ENCODE measurements at regions not wholly inside any gene's neighbourhood (a gene's known extent, or its start where the extent isn't known, plus 50 kb on each side); places are given as distances from the start of the nearest gene placed in this dataset.
"Not testable (repeated sequence)": the region's sequence is repeated elsewhere in the genome, so short reads cannot be mapped to it uniquely, and the experiment has no call there.

GRCh38 chr1:187911820-187912219 lies 1083.1 kb downstream of the PLA2G4A start:
- H3K4me3 Mint-ChIP-seq, result no peak overlapping the region
- no peaks in the 10 kb centered on the region for H3K27me3 Mint-ChIP-seq (ENCODE audit: low read depth in 3 of 3)
- H3K9me3 Mint-ChIP-seq, result peaks cover 11 to 64% (median 22%) of the 10 kb centered on the region in 6 donors
- H3K4me1 Mint-ChIP-seq, result no peaks in the 10 kb centered on the region
- no peak overlapping the region for H3K27ac Mint-ChIP-seq
- DNase-seq, result no peak
- H3K36me3 Mint-ChIP-seq, result peaks cover 0 to 8% (median 0%) of the 10 kb centered on the region in 3 donors

- H3K27ac Mint-ChIP-seq, result no peak overlapping the region
- peaks cover 7 to 36% (median 20%) of the 10 kb centered on the region in 6 donors for H3K9me3 Mint-ChIP-seq
- H3K4me1 Mint-ChIP-seq, result no peaks in the 10 kb centered on the region
- no peak overlapping the region for H3K4me3 Mint-ChIP-seq
- no peaks in the 10 kb centered on the region for H3K27me3 Mint-ChIP-seq (ENCODE audit: low read depth in 3 of 3)
- no peaks in the 10 kb centered on the region for H3K36me3 Mint-ChIP-seq
- no peak for DNase-seq
These were observed 1092.2 kb downstream of the PLA2G4A start for GRCh38 chr1:187920976-187921375.

- Mint-ChIP-seq H3K4me3 (no peak overlapping the region), H3K27me3 (ENCODE audit: low read depth in 3 of 3) (no peaks in the 10 kb centered on the region), H3K4me1 (no peaks in the 10 kb centered on the region), H3K27ac (no peak overlapping the region), H3K9me3 (peaks cover 7 to 33% (median 18%) of the 10 kb centered on the region in 6 donors), H3K36me3 (no peaks in the 10 kb centered on the region)
- DNase-seq, result no peak
These were observed 1092.7 kb downstream of the PLA2G4A start for GRCh38 chr1:187921426-187921825.

GRCh38 chr1:187922255-187922654 lies 1093.5 kb downstream of the PLA2G4A start:
- no peak for DNase-seq
- no peaks in the 10 kb centered on the region for H3K36me3 Mint-ChIP-seq
- no peak overlapping the region for H3K4me3 Mint-ChIP-seq
- H3K27ac Mint-ChIP-seq, result no peak overlapping the region
- peaks cover 6 to 34% (median 18%) of the 10 kb centered on the region in 6 donors for H3K9me3 Mint-ChIP-seq
- no peaks in the 10 kb centered on the region for H3K4me1 Mint-ChIP-seq
- no peaks in the 10 kb centered on the region for H3K27me3 Mint-ChIP-seq (ENCODE audit: low read depth in 3 of 3)

GRCh38 chr1:187924252-187924651 lies 1095.5 kb downstream of the PLA2G4A start:
- no peaks in the 10 kb centered on the region for H3K27me3 Mint-ChIP-seq (ENCODE audit: low read depth in 3 of 3)
- no peak overlapping the region for H3K4me3 Mint-ChIP-seq
- no peak overlapping the region for H3K27ac Mint-ChIP-seq
- DNase-seq, result no peak
- no peaks in the 10 kb centered on the region for H3K4me1 Mint-ChIP-seq
- H3K9me3 Mint-ChIP-seq, result peaks cover 6 to 48% (median 23%) of the 10 kb centered on the region in 6 donors
- H3K36me3 Mint-ChIP-seq, result no peaks in the 10 kb centered on the region

- no peaks in the 10 kb centered on the region for H3K36me3 Mint-ChIP-seq
- peaks cover 5 to 48% (median 14%) of the 10 kb centered on the region in 6 donors for H3K9me3 Mint-ChIP-seq
- H3K4me3 Mint-ChIP-seq, result no peak overlapping the region
- H3K27ac Mint-ChIP-seq, result no peak overlapping the region
- no peak for DNase-seq
- no peaks in the 10 kb centered on the region for H3K27me3 Mint-ChIP-seq (ENCODE audit: low read depth in 3 of 3)
- no peaks in the 10 kb centered on the region for H3K4me1 Mint-ChIP-seq
These were observed 1099.5 kb downstream of the PLA2G4A start for GRCh38 chr1:187928288-187928687.

- Mint-ChIP-seq H3K4me3 (no peak overlapping the region), H3K27me3 (ENCODE audit: low read depth in 3 of 3) (no peaks in the 10 kb centered on the region), H3K4me1 (no peaks in the 10 kb centered on the region), H3K36me3 (no peaks in the 10 kb centered on the region), H3K9me3 (peaks cover 5 to 47% (median 14%) of the 10 kb centered on the region in 6 donors), H3K27ac (no peak overlapping the region)
- no peak for DNase-seq
These were observed 1099.9 kb downstream of the PLA2G4A start for GRCh38 chr1:187928696-187929095.

GRCh38 chr1:187931776-187932175 lies 1103.0 kb downstream of the PLA2G4A start:
- Mint-ChIP-seq H3K9me3 (peaks cover 2 to 42% (median 16%) of the 10 kb centered on the region in 6 donors), H3K4me1 (no peaks in the 10 kb centered on the region)

GRCh38 chr1:187933562-187934419 lies 1105.0 kb downstream of the PLA2G4A start:
- Mint-ChIP-seq H3K4me3 (no peak overlapping the region), H3K27ac (no peak overlapping the region), H3K4me1 (no peaks in the 10 kb centered on the region), H3K27me3 (ENCODE audit: low read depth in 3 of 3) (no peaks in the 10 kb centered on the region), H3K36me3 (peaks cover 0 to 2% (median 0%) of the 10 kb centered on the region in 3 donors), H3K9me3 (peaks cover 6 to 43% (median 13%) of the 10 kb centered on the region in 6 donors)
- DNase-seq, result no peak

More at GRCh38 chr1:187931776-187932175, 1103.0 kb downstream of the PLA2G4A start:
- no peak for DNase-seq
- H3K36me3 Mint-ChIP-seq, result no peaks in the 10 kb centered on the region
- no peak overlapping the region for H3K27ac Mint-ChIP-seq
- no peak overlapping the region for H3K4me3 Mint-ChIP-seq
- no peaks in the 10 kb centered on the region for H3K27me3 Mint-ChIP-seq (ENCODE audit: low read depth in 3 of 3)

GRCh38 chr1:187936667-187937066 lies 1107.9 kb downstream of the PLA2G4A start:
- Mint-ChIP-seq H3K27ac (no peak overlapping the region), H3K4me1 (no peaks in the 10 kb centered on the region), H3K4me3 (no peak overlapping the region), H3K27me3 (ENCODE audit: low read depth in 3 of 3) (no peaks in the 10 kb centered on the region), H3K9me3 (peaks cover 9 to 45% (median 14%) of the 10 kb centered on the region in 6 donors), H3K36me3 (peaks cover 0 to 4% (median 0%) of the 10 kb centered on the region in 3 donors)
- no peak for DNase-seq

GRCh38 chr1:187938092-187938491 lies 1109.3 kb downstream of the PLA2G4A start:
- H3K36me3 Mint-ChIP-seq, result peaks cover 0 to 6% (median 0%) of the 10 kb centered on the region in 3 donors
- no peak for DNase-seq
- H3K27me3 Mint-ChIP-seq (ENCODE audit: low read depth in 3 of 3), result peaks cover 0 to under 1% (median 0%) of the 10 kb centered on the region in 3 donors
- no peak overlapping the region for H3K27ac Mint-ChIP-seq
- H3K4me3 Mint-ChIP-seq, result no peak overlapping the region
- no peaks in the 10 kb centered on the region for H3K4me1 Mint-ChIP-seq
- peaks cover 13 to 48% (median 17%) of the 10 kb centered on the region in 6 donors for H3K9me3 Mint-ChIP-seq

- no peak overlapping the region for H3K4me3 Mint-ChIP-seq
- H3K9me3 Mint-ChIP-seq, result peaks cover 20 to 54% (median 35%) of the 10 kb centered on the region in 6 donors
- DNase-seq, result no peak
- H3K36me3 Mint-ChIP-seq, result peaks cover 0 to 19% (median 0%) of the 10 kb centered on the region in 3 donors
- peaks cover 0 to 2% (median 0%) of the 10 kb centered on the region in 3 donors for H3K27me3 Mint-ChIP-seq (ENCODE audit: low read depth in 3 of 3)
- H3K27ac Mint-ChIP-seq, result no peak overlapping the region
- no peaks in the 10 kb centered on the region for H3K4me1 Mint-ChIP-seq
These were observed 1114.2 kb downstream of the PLA2G4A start for GRCh38 chr1:187942986-187943385.

GRCh38 chr1:187943606-187944403 lies 1115.1 kb downstream of the PLA2G4A start:
- Mint-ChIP-seq H3K27ac (no peak overlapping the region), H3K27me3 (ENCODE audit: low read depth in 3 of 3) (peaks cover 0 to 2% (median 0%) of the 10 kb centered on the region in 3 donors), H3K9me3 (peaks cover 20 to 58% (median 40%) of the 10 kb centered on the region in 6 donors), H3K36me3 (peaks cover 0 to 17% (median 0%) of the 10 kb centered on the region in 3 donors), H3K4me3 (no peak overlapping the region), H3K4me1 (no peaks in the 10 kb centered on the region)
- DNase-seq, result no peak

- H3K4me1 Mint-ChIP-seq; H3K27ac Mint-ChIP-seq; H3K27me3 Mint-ChIP-seq (ENCODE audit: low read depth in 3 of 3); DNase-seq; H3K4me3 Mint-ChIP-seq: not testable (repeated sequence)
- peaks cover 0 to 15% (median 0%) of the 10 kb centered on the region in 3 donors for H3K36me3 Mint-ChIP-seq
- peaks cover 19 to 64% (median 46%) of the 10 kb centered on the region in 6 donors for H3K9me3 Mint-ChIP-seq
These were observed 1117.9 kb downstream of the PLA2G4A start for GRCh38 chr1:187946661-187947060.
